HCT116 (cell line): ENCODE measurements at regions not wholly inside any gene's neighbourhood (a gene's known extent, or its start where the extent isn't known, plus 50 kb on each side); places are given as distances from the start of the nearest gene placed in this dataset.

Experiments
- ATAC-seq: fragments of 200-7000 bp; cut with Tn5 transposase; 2 replicates; pipeline ENCODE4 v1.9.1; 2020; ENCODE audit warnings: mild to moderate bottlenecking, moderate library complexity
- BruUV-seq: library from RNA; stranded (reverse); fragments of 400-500 nt; replicated peaks from 2 replicates; lab custom pipeline; 2021; lab: Mats Ljungman, UMichigan
- CTCF ChIA-PET: fragments of 300-600 bp; sonication (Branson Sonifier 250); formaldehyde crosslinking; loops from one replicate; lab custom pipeline; 2021; ENCODE audit warnings: antibody characterized with exemption; lab: Charles Lee
- POLR2A ChIA-PET: fragments of 300-600, 350-600 bp; sonication (Branson Sonifier 250); formaldehyde crosslinking; loops from one replicate; lab custom pipeline; 2021; ENCODE audit warnings: antibody characterized with exemption; lab: Charles Lee
- RAD21 ChIA-PET, 2 experiments: fragments of 300-600 bp; sonication (Branson Sonifier 250); formaldehyde crosslinking; loops; one replicate each; lab custom pipeline; 2023; ENCODE audit warnings: low total read pairs in 2 of 2; ENCODE audit not compliant: uncharacterized antibody in 2 of 2, unreplicated experiment in 2 of 2, low non-redundant PET in 1 of 2; lab: Charles Lee
- DNase-seq: peaks from one replicate; pipeline ENCODE4 v3.0.0-alpha.2; 2010; ENCODE audit warnings: low read depth, low spot score
- H2AFZ ChIP-seq: fragments of 200-600 bp; shearing (Covaris generic), sonication (generic); 2 replicates; pipeline ENCODE4 v1.6.1; 2017; ENCODE audit warnings: low read depth, mixed run types, mixed read lengths, antibody characterized with exemption, low read length; ENCODE audit not compliant: poor library complexity, severe bottlenecking
- H3K27ac ChIP-seq: 2 replicates; pipeline ENCODE4 v1.5.1; 2012; ENCODE audit warnings: low read depth, low read length
- H3K27me3 ChIP-seq: fragments of 200-600 bp; sonication (generic); 2 replicates; pipeline ENCODE4 v1.6.1; 2016; ENCODE audit warnings: mixed run types, low read length, mixed read lengths; ENCODE audit not compliant: insufficient read depth
- H3K36me3 ChIP-seq, 2 experiments: fragments of 200-500 bp in 1 of 2; fragments of 200-600 bp in 1 of 2; sonication (Bioruptor generic) in 1 of 2; sonication (generic) in 1 of 2; 2 replicates each; pipeline versions ENCODE4 v1.5.1 to v1.6.1; 2014 to 2016; ENCODE audit warnings: low read length in 2 of 2, inconsistent platforms in 1 of 2, mixed read lengths in 1 of 2, mixed run types in 1 of 2; ENCODE audit not compliant: insufficient read depth in 2 of 2, control insufficient read depth in 1 of 2
- H3K4me1 ChIP-seq, 2 experiments: fragments of 200-600 bp in 1 of 2; sonication (generic) in 1 of 2; 2 replicates each; pipeline versions ENCODE4 v1.5.1 to v1.6.1; 2012 to 2017; ENCODE audit warnings: low read length in 2 of 2, inconsistent platforms in 1 of 2, mild to moderate bottlenecking in 1 of 2, mixed read lengths in 1 of 2, mixed run types in 1 of 2, moderate library complexity in 1 of 2; ENCODE audit not compliant: insufficient read depth in 2 of 2, control insufficient read depth in 1 of 2
- H3K4me2 ChIP-seq: fragments of 200-600 bp; sonication (generic); 2 replicates; pipeline ENCODE4 v1.6.1; 2017; ENCODE audit warnings: mixed run types, low read length, mixed read lengths
- H3K4me3 ChIP-seq, 2 experiments: fragments of 200-600 bp in 1 of 2; sonication (generic) in 1 of 2; replicated peaks in 1 of 2; 2 replicates each; pipeline ENCODE4 v1.5.1; 2011 to 2016; ENCODE audit warnings: low read length in 2 of 2, control low read depth in 1 of 2, low read depth in 1 of 2, mild to moderate bottlenecking in 1 of 2, mixed read lengths in 1 of 2, mixed run types in 1 of 2
- H3K79me2 ChIP-seq: fragments of 200-600 bp; sonication (generic); 2 replicates; pipeline ENCODE4 v1.6.1; 2017; ENCODE audit warnings: mild to moderate bottlenecking, mixed run types, low read length, moderate library complexity, mixed read lengths; ENCODE audit not compliant: insufficient read depth
- H3K9ac ChIP-seq: fragments of 200-600 bp; sonication (generic); 2 replicates; pipeline ENCODE4 v1.6.1; 2016; ENCODE audit warnings: low read length, mixed read lengths
- H3K9me2 ChIP-seq: fragments of 200-600 bp; sonication (generic), shearing (Covaris generic); 2 replicates; pipeline ENCODE4 v1.6.1; 2017; ENCODE audit warnings: mixed run types, mild to moderate bottlenecking, moderate library complexity; ENCODE audit not compliant: insufficient read depth
- H3K9me3 ChIP-seq, 2 experiments: fragments of 200-500 bp in 1 of 2; fragments of 200-600 bp in 1 of 2; sonication (Bioruptor generic) in 1 of 2; sonication (generic) in 1 of 2; 2 replicates each; pipeline ENCODE4 v1.6.1; 2014 to 2017; ENCODE audit warnings: low read length in 2 of 2, mixed read lengths in 2 of 2, inconsistent platforms in 1 of 2, low read depth in 1 of 2, mild to moderate bottlenecking in 1 of 2, mixed run types in 1 of 2, moderate library complexity in 1 of 2; ENCODE audit not compliant: control insufficient read depth in 1 of 2, insufficient read depth in 1 of 2
- H4K20me1 ChIP-seq: fragments of 200-600 bp; sonication (generic), shearing (Covaris generic); 2 replicates; pipeline ENCODE4 v1.6.1; 2017; ENCODE audit warnings: mixed run types, mild to moderate bottlenecking, moderate library complexity; ENCODE audit not compliant: insufficient read depth
- CBX3 ChIP-seq: IDR thresholded peaks from 2 replicates; pipeline ENCODE4 v1.6.1; 2012; ENCODE audit warnings: low read depth
- FOSL1 ChIP-seq: IDR thresholded peaks from 2 replicates; pipeline ENCODE4 v1.6.1; 2012; ENCODE audit warnings: low read depth
- POLR2AphosphoS5 ChIP-seq: IDR thresholded peaks from 2 replicates; pipeline ENCODE4 v1.6.1; 2011; ENCODE audit warnings: mild to moderate bottlenecking, low read depth, low read length, moderate library complexity
- RAD21 ChIP-seq: IDR thresholded peaks from 2 replicates; pipeline ENCODE4 v1.6.1; 2012; ENCODE audit warnings: low read depth, mild to moderate bottlenecking
- SIN3A ChIP-seq: IDR thresholded peaks from 2 replicates; pipeline ENCODE4 v1.6.1; 2012; ENCODE audit warnings: low read depth
- SRF ChIP-seq: IDR thresholded peaks from 2 replicates; pipeline ENCODE4 v1.6.1; 2012; ENCODE audit warnings: low read depth
- ZNF274 ChIP-seq: fragments of 200-500 bp; sonication (Bioruptor generic); IDR thresholded peaks from 2 replicates; pipeline ENCODE4 v1.6.1; 2014; ENCODE audit warnings: mild to moderate bottlenecking, low read depth, low read length, inconsistent platforms
- intact Hi-C: fragments of 100-400 bp; cut with micrococcal nuclease; formaldehyde crosslinking; loops from 2 replicates; pipeline ENCODE4 v1.10.0; 2022
- TF ChIP-seq, protein P1 (sequence below): IDR thresholded peaks from 2 replicates; pipeline ENCODE4 v1.6.1; 2011; ENCODE audit warnings: mild to moderate bottlenecking, low read length, moderate library complexity; ENCODE audit not compliant: insufficient replicate concordance; ENCODE audit errors: extremely low read depth
- TF ChIP-seq, protein P2 (sequence below), 3 experiments: fragments of 200-600 bp in 1 of 3; sonication (generic) in 1 of 3; IDR thresholded peaks in 2 of 3; conservative IDR thresholded peaks in 1 of 3; 2 replicates each; pipeline ENCODE4 v1.5.1; 2012 to 2017; ENCODE audit warnings: low read depth in 2 of 3, low read length in 2 of 3, antibody characterized with exemption in 1 of 3, borderline replicate concordance in 1 of 3, control low read depth in 1 of 3, mild to moderate bottlenecking in 1 of 3, mixed read lengths in 1 of 3, mixed run types in 1 of 3, moderate library complexity in 1 of 3; ENCODE audit not compliant: insufficient read depth in 1 of 3

DNA sequence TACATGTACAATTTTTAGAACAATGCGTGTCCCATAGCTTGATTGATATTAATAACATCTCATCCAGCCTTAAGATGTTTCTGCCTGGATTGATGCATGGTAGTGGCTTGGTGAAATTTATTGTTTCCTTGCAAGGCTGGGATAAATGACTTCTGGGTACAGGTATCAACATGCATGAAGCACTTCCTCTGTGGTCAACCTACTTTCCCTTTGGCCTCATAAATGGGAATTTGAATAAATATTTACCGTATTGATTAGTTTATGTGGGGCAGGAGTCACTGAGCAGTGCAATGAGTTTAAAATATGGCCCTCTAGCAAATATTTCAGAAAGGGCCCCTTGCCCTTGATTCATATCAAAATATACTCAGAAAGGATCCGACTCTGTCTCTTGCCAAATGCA is 83.9 kb upstream of the KCNE2 start:
- H3K27me3 ChIP-seq: no peaks in the 10 kb centered on the region
- H3K79me2 ChIP-seq: no peaks in the 10 kb centered on the region
- no peak overlapping the region for H3K9ac ChIP-seq
- no peak overlapping the region for H3K4me3 ChIP-seq
- RAD21 ChIA-PET: no interaction called here
- H4K20me1 ChIP-seq: no peaks in the 10 kb centered on the region
- no peaks in the 10 kb centered on the region for H3K4me1 ChIP-seq
- intact Hi-C loops: no loop called here
- POLR2A ChIA-PET: no interaction called here
- no peaks in the 10 kb centered on the region for H3K9me2 ChIP-seq
- TF ChIP-seq FOSL1 (no peak), SRF (no peak), POLR2AphosphoS5 (no peak), RAD21 (no peak), ZNF274 (no peak)
- TF ChIP-seq, protein P1, sequence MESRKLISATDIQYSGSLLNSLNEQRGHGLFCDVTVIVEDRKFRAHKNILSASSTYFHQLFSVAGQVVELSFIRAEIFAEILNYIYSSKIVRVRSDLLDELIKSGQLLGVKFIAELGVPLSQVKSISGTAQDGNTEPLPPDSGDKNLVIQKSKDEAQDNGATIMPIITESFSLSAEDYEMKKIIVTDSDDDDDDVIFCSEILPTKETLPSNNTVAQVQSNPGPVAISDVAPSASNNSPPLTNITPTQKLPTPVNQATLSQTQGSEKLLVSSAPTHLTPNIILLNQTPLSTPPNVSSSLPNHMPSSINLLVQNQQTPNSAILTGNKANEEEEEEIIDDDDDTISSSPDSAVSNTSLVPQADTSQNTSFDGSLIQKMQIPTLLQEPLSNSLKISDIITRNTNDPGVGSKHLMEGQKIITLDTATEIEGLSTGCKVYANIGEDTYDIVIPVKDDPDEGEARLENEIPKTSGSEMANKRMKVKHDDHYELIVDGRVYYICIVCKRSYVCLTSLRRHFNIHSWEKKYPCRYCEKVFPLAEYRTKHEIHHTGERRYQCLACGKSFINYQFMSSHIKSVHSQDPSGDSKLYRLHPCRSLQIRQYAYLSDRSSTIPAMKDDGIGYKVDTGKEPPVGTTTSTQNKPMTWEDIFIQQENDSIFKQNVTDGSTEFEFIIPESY: no peak
- no peak for DNase-seq
- no peak overlapping the region for H3K27ac ChIP-seq
- no peak for ATAC-seq
- no peaks in the 10 kb centered on the region for H3K36me3 ChIP-seq
- no peak overlapping the region for H3K4me2 ChIP-seq
- no TSS peak for BruUV-seq
- CTCF ChIA-PET: no interaction called here
- H2AFZ ChIP-seq: no peak overlapping the region
- H3K9me3 ChIP-seq: no peaks in the 10 kb centered on the region

DNA sequence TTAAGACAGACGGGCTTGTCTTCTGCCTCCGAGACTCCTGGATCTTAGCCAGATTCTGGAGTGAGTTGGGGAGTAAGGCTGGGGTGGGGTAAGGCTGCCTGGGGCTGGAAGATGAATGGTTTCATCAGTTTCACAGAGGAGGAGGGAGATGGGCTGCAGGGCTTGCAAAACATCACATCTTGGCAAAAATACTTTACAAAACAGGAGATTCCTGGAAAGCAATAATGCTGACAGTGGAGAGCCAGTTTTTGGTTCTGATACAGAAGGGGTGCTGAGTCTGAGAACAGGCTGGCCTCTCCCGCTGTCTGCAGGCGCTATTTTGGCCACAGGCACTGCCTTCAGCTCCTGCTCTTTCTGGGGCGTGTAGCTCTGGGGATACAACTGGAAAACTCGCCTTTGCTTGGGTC is 83.4 kb upstream of the KCNE2 start:
- Histone ChIP-seq H3K27ac (no peak overlapping the region), H3K9ac (no peak overlapping the region), H3K4me2 (no peak overlapping the region), H4K20me1 (no peaks in the 10 kb centered on the region), H3K36me3 (no peaks in the 10 kb centered on the region), H3K4me3 (no peak overlapping the region), H3K27me3 (no peaks in the 10 kb centered on the region), H3K9me3 (no peaks in the 10 kb centered on the region), H3K79me2 (no peaks in the 10 kb centered on the region), H3K9me2 (no peaks in the 10 kb centered on the region), H2AFZ (no peak overlapping the region), H3K4me1 (no peaks in the 10 kb centered on the region)
- no peak for ATAC-seq
- intact Hi-C loops: no loop called here
- BruUV-seq: no TSS peak
- DNase-seq: no peak
- RAD21 ChIA-PET: no interaction called here
- CTCF ChIA-PET: no interaction called here
- POLR2A ChIA-PET: no interaction called here
- TF ChIP-seq, protein P1: no peak
- TF ChIP-seq SIN3A (no peak), FOSL1 (no peak), RAD21 (no peak), CBX3 (no peak), SRF (no peak)
- TF ChIP-seq, protein P2, sequence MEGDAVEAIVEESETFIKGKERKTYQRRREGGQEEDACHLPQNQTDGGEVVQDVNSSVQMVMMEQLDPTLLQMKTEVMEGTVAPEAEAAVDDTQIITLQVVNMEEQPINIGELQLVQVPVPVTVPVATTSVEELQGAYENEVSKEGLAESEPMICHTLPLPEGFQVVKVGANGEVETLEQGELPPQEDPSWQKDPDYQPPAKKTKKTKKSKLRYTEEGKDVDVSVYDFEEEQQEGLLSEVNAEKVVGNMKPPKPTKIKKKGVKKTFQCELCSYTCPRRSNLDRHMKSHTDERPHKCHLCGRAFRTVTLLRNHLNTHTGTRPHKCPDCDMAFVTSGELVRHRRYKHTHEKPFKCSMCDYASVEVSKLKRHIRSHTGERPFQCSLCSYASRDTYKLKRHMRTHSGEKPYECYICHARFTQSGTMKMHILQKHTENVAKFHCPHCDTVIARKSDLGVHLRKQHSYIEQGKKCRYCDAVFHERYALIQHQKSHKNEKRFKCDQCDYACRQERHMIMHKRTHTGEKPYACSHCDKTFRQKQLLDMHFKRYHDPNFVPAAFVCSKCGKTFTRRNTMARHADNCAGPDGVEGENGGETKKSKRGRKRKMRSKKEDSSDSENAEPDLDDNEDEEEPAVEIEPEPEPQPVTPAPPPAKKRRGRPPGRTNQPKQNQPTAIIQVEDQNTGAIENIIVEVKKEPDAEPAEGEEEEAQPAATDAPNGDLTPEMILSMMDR (IDR thresholded peaks at IDR 0.05 in 2 of 3, conservative IDR thresholded peaks at IDR 0.05 in 1 of 3; ENCODE audit: borderline replicate concordance in 1 of 3, insufficient read depth in 1 of 3, low read depth in 2 of 3, low read length in 2 of 3): no peak
